ENCODE measurements at regions not wholly inside any gene's neighbourhood (a gene's known extent, or its start where the extent isn't known, plus 50 kb on each side); places are given as distances from the start of the nearest gene placed in this dataset.

DNA sequence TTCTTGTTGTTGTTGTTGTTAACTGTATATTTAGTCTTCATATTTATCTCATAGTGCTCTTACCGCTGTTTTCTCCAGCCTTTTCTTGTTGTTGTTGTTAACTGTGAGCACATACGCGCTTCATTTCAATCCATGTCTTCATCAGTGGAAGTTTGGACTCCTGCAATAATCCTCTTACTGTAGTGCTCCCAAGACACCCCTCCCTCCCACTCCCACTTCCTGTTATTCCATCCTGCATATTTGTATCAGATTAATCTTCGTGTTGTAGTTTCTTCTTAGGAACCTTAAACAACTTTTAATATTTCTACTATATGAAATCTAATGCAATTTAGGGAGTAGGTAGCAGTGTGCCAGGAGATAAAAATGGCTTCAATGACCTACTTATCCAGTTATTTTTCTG is 674.8 kb downstream of the RAPGEF2 start (continued):
- TF ChIP-seq, protein P1, sequence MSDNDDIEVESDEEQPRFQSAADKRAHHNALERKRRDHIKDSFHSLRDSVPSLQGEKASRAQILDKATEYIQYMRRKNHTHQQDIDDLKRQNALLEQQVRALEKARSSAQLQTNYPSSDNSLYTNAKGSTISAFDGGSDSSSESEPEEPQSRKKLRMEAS (IDR thresholded peaks at IDR 0.05), result no peak
- TF ChIP-seq TAF1 (IDR thresholded peaks at IDR 0.05; ENCODE audit: low read depth, low read length) (no peak), CEBPB (IDR thresholded peaks at IDR 0.05; ENCODE audit: low read depth, low read length) (no peak), SP2 (IDR thresholded peaks at IDR 0.05; ENCODE audit: low read length) (no peak), FOSL1 (IDR thresholded peaks at IDR 0.05; ENCODE audit: insufficient read depth, low read depth, low read length) (no peak), CBX8 (IDR thresholded peaks at IDR 0.05; ENCODE audit: borderline replicate concordance, low read depth, low read length) (no peak), SRF (IDR thresholded peaks at IDR 0.05; ENCODE audit: low read depth, low read length) (no peak), GABPA (IDR thresholded peaks at IDR 0.05; ENCODE audit: borderline replicate concordance, insufficient read depth, low read length) (no peak), TBP (IDR thresholded peaks at IDR 0.05; ENCODE audit: low read depth, low read length) (no peak), GTF2F1 (IDR thresholded peaks at IDR 0.05; ENCODE audit: borderline replicate concordance, low read depth, low read length) (no peak), SP1 (IDR thresholded peaks at IDR 0.05; ENCODE audit: low read depth, low read length) (no peak), ASH2L (IDR thresholded peaks at IDR 0.05; ENCODE audit: low read length) (no peak), NANOG (IDR thresholded peaks at IDR 0.05; ENCODE audit: insufficient read depth, low read depth, low read length, poor library complexity, severe bottlenecking) (no peak), RBBP5 (IDR thresholded peaks at IDR 0.05; ENCODE audit: borderline replicate concordance, low read depth, low read length) (no peak), KDM1A (IDR thresholded peaks at IDR 0.05; ENCODE audit: borderline replicate concordance, low read length) (no peak), BACH1 (IDR thresholded peaks at IDR 0.05; ENCODE audit: low read length) (no peak), CTBP2 (IDR thresholded peaks at IDR 0.05; ENCODE audit: borderline replicate concordance, insufficient read depth, insufficient read length, low read length) (no peak), CHD1 (IDR thresholded peaks at IDR 0.05; ENCODE audit: low read depth, low read length) (no peak)
- TF ChIP-seq, protein P2, sequence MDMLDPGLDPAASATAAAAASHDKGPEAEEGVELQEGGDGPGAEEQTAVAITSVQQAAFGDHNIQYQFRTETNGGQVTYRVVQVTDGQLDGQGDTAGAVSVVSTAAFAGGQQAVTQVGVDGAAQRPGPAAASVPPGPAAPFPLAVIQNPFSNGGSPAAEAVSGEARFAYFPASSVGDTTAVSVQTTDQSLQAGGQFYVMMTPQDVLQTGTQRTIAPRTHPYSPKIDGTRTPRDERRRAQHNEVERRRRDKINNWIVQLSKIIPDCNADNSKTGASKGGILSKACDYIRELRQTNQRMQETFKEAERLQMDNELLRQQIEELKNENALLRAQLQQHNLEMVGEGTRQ (IDR thresholded peaks at IDR 0.05; ENCODE audit: low read length), result no peak

Data from H1 (cell line).